ENCODE measurements at regions not wholly inside any gene's neighbourhood (a gene's known extent, or its start where the extent isn't known, plus 50 kb on each side); places are given as distances from the start of the nearest gene placed in this dataset.

DNA sequence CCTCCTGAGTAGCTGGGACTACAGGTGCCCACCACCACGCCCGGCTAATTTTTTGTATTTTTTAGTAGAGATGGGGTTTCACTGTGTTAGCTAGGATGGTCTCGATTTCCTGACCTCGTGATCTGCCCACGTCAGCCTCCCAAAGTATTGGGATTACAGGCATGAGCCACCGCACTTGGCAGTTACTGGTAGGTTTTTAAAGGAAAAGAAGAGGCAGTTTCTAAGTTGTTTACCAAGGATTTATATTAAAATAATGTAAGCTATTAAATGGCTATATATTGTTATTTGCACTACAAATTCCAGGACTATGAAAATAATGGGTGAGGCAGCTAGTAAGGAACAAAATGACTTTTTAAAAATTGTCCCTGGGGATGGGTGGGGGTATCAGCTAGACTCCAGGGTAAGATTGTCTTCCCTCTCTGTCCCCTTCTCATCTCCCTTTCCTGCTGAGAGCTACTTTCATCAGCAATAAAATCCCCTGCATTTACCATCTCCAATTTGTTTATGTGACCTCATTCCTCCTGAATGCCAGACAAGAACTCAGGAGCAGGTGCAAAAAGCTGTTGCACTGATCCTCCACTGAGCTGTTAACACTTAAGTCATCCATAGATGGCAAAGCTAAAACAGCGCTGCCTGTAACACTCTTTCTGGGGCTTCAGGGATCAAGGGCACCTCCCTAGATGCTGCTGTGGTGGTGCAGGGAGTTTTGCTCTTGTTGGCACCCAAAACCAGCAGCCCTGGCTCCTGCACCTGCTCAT lies 165.2 kb downstream of the ZPLD1 start:
- no peak for DNase-seq (ENCODE audit: low read depth)

DNA sequence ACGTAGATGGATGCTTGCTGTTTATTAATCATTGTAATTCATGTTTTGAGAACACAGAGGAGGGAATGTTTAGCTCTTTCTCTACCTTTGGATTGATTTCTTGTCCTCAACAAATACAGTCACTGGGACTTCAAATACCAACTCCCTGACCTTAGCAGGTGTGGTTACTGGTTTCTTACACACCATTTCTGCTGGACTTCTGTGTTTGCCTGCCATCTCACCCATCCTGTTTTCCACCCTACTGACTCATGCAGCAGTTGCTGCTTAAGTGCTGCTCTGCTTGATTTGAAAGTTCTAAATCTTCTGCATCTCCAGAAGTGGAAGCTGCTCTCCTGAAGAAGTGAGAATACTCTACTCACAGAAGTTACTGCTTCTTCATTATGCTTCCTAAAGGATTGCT lies 170.3 kb downstream of the ZPLD1 start:
- no peak for DNase-seq (ENCODE audit: low read depth)

DNA sequence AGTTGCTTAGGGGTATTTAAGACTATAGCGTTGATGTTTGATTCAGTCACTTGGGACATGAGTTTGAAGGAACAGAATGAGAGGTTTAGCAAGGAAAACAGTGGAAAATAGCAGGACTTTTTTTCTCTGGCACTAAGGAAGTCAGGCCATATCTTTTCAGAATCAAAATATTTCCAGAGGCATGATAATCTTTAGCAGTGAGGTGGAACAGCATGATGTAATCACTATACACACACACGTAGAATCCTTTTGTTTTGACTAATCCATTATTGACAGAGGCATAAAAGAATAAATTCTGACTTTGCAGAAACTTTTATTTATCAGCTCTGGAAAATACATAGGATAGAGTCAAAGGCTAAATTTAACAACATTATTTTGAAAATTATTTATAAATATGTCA lies 174.1 kb downstream of the ZPLD1 start:
- no peak for DNase-seq (ENCODE audit: low read depth)

DNA sequence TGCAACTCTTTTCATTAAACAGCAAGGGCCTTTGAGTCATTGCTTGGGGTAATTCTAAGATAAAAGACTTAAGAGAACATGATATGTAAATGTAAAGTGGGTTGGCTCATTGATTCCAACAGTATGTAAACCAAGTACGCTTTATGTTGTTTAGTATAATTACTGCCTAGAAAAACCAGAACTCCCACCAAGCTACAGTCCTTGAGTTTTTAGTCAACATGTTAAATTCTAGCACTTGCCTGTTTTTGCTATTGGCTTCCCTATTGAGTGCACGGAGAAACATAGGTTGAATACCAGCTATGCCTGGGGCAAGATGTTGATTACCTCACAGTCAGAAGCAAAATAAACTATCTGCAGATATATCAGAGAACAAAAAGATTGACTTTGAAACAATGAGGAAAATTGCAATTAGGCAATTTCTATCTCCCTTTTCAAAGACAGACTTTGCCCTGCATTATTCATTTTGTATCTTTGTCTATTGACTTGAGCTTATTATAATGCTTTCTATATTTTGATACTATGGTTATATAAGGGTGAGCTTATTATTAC lies 179.3 kb downstream of the ZPLD1 start:
- no peak for DNase-seq (ENCODE audit: low read depth)

DNA sequence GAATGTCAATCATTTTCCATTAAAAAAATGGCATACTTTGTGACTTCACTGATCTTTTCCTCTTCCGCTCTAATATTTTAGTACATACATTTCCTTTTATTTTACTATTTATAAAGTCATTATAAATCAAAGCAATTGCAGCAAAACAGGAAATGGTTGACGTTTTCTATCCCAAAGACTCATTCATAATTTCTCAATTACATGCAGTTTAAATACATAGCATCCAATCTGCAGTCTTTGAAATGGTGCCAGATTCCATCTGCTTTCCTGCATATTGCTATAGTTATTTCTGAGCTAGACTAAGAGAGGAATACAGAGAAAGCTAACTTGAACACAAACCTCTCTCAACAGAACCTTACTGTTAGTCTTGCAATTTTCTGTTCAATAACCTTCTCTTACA lies 179.8 kb downstream of the ZPLD1 start:
- no peak for DNase-seq (ENCODE audit: low read depth)

DNA sequence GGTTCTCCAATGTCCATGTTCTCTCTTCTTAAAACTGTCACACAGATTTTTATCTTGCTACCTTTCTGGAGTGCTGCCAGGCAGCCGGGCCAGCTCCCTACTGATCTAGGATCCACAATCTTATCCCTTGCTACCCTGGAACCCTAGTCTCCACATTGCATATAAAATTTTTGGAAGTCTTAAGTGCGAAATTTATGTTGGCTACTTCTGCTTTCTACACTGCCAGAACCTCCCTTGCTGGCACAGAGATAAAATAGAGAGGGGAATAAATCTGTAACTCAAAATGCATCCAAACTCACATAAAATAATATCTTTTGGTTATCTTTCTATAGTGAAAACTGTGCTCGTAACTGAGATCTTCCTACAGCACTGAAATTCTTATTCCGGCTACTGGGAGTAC lies 182.6 kb downstream of the ZPLD1 start:
- DNase-seq (ENCODE audit: low read depth) = no peak

DNA sequence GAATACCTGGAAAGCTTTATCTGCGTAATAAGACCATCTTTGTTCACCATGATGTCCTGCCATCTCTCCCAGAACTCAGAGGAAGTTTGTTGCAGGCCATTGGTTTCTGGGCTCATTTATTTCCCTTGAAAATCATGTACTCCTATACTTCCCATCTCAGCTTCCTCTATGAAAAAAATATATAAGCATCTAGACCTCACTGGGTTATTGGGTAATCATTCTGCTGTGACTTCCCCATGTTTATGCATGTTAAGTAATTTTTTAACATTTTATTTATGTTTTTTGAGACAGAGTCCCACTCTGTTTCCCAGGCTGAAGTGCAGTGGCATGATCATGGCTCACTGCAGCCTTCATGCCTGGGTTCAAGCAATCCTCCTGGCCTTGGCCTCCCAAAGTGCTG lies 184.5 kb downstream of the ZPLD1 start:
- no peak for DNase-seq (ENCODE audit: low read depth)

DNA sequence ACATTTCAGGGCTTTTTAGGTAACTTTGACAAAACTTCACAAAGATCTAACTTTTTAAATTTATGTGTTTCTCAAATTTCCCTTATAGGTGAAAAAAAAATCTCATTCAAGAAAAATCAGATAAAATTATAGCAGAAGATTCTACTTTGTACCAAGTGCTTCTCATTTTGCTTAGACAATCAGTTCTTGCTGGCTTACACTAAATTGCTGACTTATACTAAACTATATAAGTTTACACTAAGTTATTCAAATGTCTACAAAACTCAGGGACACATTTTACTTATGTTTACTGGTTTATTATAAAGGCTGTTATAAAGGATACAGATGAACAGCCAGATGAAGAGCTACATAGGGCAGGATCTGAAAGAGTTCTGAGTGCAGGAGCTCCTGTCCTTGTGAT lies 195.1 kb downstream of the ZPLD1 start:
- DNase-seq (ENCODE audit: low read depth) = no peak

DNA sequence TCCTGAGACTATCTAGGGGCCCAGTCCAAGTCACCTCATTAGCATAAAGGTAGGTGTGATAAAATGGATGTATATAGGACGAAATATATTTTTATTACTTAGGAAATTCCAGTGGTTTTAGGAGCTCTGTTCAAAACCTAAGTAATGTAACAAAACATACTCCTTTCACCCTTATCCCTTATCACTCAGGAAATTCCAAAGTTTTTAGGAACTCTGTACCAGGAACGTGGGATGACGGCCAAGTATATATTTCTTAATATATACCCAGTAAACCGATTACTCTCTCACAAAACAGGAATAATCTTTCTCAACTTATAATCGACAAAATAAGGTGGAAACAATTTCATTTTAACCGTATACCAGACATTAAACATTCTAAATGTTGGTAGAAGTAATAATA lies 195.7 kb downstream of the ZPLD1 start:
- no peak for DNase-seq (ENCODE audit: low read depth)

DNA sequence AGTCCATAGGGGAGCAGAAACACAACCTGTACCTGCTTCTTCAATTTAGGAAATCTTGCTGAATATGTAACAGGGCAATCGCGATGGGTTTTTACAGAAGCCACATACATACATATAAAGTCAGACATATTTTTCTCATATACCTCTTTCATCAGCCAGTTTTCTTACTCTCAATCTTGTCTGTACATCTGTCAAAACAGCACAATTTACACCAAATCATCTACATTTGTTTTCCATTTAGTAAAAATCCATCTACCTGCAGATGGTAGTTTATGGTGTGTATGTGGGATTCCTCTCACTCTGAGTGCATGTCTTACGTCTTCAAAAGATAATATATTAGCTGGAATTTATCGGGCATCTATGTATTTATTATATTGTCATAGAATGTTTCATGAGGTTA lies 208.7 kb downstream of the ZPLD1 start:
- DNase-seq (ENCODE audit: low read depth) = no peak

DNA sequence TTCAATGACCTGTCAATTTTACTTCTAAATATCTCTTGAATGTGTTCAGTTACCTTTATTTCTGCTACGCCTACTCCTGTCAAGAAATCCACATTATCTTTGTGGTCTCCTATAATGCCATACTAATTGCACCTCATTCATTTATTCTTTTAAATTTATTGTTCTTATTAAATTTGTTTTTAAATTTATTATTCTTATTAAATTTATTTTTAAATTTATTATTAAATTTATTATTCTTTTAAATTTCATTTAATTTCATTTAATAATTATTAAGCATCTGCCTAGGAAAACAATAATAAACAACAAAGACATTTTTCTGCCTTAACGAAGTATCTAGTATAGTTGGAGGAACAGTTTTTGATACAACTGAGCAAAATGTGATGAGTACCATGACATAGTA lies 211.7 kb downstream of the ZPLD1 start:
- DNase-seq (ENCODE audit: low read depth) = no peak

DNA sequence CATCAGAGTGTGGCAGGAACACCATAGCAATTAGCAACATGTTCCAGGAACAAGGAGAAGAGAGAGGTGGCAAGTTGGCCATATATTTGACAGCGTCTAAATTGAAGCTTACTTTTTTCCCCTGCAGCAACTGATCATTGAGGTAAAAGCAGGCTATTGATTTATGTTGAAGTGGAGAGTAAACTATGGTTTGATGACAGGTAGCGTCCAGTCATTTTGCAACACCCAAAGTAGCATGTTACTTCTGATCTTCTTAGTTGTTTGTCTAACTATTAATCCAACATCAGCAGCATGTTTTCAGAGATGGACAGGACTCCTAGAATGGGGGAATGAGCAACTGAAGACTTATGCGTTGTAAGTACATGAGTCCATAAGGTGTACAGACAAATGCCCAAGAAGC lies 225.8 kb downstream of the ZPLD1 start:
- no peak for DNase-seq (ENCODE audit: low read depth)

DNA sequence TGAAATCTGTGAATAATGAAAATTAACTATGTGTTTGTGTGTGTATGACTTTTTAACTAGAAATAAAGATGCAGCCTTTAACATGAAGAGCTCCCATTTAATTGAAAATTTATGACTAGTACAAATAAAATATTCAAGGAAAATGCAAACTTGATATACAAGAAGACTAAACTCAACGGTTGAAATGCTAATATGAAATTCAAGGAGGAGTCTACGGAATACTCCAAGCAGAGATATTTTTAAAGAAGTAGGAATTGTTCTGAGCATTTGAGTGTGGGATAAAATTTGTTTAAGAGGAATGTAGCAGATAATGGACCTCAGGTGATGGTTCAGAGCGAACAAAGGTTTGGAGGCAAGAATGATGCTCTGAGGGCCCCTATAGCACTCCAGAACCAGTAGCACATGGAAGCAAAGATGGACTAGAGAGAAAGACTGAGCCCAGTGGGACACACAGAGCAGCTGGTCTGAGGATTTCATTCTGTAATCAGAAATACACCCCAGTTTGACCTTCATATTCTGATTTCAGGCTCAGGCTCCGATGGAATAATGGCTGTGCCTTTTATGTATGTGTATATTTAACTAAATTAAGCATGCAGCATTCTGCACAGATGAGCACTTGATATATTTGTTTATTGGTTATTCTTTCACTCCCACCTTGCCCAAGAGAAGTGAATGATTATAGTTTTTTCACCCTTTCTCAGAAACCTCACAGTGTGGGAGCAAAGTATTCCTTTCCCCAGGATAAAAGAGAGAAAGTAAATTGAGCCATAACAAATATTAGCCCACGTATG lies 227.1 kb downstream of the ZPLD1 start:
- DNase-seq (ENCODE audit: low read depth) = no peak

DNA sequence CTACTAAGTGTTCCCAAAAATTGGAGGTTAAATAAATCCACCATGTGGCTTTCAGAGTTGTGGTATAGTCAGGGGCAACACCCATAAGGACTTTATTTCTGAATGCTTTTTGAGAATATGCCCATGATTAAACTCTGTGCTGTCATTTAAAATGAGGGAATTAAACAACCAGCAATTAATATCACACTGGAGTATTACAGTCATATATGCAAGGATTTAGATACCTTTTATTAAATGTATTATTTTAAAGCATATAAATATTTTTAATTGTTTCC lies 227.6 kb downstream of the ZPLD1 start:
- no peak for DNase-seq (ENCODE audit: low read depth)

DNA sequence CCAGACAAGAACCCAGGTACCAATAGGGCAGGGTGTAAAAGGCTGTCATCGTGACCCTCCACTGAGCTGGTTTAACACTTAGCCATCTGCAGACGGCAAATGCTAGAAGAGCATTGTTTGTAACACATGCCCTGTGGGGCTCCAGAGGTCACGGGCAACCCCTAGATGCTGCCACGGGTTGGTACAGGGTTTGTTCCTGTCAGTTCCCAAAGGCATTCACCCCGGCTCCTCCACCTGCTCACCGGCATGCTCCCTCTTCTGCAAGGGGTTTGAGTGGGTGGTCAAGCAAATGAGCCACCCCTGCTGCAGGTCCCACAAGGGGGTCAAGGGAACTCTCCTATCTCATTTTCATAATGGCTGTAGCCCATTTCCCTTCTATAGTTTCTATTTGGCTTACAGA lies 229.3 kb downstream of the ZPLD1 start:
- no peak for DNase-seq (ENCODE audit: low read depth)

DNA sequence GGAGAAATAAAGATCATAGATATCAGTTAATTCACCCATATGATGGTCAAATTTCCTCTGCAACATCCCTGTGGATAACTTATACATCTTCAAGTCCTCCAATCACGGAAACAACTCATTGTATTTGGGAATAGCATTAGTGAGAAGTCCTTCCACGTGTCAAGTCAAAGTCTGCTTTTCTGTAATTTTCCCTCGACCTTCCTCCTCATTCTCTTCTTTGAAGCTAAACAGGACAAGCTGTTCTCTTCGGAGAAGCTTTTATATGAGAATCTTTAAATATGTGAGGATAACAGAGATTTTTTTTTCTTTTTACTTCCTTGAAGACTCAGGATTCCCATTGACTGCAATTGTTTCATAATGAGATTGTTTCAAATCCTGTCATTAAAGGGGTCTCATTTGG lies 230.4 kb downstream of the ZPLD1 start:
- DNase-seq (ENCODE audit: low read depth) = no peak

DNA sequence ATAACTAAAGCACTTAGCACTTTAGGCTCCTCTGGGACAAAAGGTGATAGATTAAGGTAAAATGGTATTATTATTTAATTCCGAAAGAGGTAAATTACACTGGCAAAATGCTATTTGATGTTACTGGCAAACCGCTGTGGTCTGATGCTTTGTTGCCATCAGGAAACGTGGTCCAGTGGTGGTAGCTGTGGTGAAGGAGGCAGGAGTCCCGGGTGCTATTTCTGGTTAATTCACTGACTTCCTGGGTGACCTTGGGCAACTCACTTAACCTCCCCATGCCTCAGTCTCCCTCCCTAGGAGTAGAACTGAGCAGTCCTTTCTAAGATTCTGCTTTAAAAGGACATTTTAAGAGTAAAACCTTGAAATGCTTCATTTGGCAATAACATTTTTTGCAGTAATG lies 233.4 kb downstream of the ZPLD1 start:
- DNase-seq (ENCODE audit: low read depth) = no peak

DNA sequence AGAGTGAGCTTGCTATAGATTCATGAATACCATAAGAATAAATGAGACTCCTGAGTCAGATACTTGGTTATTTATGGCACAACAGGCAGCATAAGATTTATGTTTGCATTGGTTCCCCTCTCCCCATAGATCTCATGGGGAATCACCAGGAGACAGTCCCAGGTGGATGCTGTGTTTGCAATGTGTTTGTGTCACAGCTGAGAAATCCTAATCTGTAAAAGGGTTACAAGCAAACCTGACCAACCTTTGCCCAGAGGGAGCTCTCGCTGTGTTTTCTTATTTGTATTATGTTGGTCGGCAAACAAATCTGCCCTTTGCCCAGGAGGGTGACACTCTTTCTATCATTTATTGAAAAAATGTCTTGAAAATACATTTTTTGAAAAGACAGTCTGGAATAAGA lies 236.2 kb downstream of the ZPLD1 start:
- no peak for DNase-seq (ENCODE audit: low read depth)

DNA sequence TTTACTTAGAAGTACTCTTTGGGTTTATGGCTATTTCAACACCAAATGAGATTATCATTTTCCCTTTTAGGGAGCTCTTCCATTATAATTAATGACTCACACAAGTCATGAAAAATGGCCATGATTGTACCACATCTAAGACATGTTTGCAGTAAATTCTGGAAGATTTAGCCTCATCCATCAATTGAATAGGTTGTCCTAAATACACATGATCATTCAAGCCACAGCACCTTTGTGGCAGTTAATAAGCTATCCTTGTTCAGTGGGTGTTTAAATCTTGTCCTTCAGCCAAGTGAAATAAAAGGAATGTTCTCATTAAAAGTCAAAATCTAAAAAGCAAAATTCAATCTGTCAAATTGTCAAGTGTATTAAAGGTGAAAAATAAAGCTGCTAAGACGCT lies 237.5 kb downstream of the ZPLD1 start:
- DNase-seq (ENCODE audit: low read depth) = no peak

DNA sequence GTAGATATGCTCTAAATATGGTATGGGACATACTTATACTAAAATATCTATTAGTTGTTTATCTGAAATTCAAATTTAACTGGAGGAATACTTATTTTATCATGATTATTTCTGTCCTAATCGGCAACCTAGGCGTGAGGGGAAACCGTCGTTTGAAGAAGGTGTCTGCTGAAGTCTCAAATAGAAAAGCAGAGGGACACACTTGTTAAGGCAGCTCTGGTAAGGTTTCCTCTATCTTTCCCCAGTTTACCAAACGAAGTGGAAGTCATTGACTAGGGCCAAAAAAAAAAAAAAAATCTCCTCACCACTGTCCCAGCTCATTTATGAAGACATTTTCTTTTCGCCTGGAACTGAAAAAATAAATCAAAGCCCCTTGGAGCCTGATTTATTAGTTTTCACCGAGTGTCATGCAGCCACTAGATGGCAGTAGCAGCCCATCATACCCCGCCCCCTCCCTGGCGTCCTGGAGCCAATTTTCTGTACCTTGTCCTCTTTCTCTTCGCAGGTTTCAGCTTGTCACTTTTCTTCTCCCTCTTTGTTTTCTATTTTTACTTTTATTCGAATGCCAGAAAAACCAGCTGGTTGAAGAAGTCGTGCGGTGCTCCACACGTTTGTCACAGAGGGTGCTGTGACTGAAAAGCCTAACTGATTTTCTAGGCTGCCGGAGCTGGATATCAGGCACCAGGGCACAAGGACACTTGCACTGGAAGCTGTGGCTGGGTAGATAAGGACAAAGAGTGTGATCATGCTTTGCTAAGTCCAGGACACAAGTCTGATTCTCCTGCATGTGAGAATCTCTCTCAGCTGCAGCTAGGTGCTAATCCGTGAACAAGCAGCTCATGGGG lies 238.7 kb downstream of the ZPLD1 start:
- peak; percentile 53 for DNase-seq (ENCODE audit: low read depth)

DNA sequence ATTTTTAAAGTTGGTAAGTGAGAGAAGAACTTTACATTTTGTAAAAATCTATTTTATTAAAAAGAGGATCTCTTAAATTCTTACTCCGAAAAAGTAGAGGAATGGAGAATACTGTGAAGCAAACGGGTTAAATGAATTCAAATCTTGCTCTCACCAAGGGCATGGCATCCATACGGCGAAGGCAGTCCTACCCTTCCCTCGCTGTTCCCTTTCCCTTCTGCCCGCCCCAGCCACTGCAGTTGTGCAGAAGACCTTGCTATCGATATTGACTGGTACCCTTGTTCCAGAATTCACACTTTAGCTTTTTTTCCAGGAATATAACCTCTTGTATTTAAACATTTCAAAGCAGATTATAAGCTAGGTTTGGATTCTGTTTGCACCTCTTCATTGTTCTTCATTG lies 239.5 kb downstream of the ZPLD1 start:
- DNase-seq (ENCODE audit: low read depth) = no peak

DNA sequence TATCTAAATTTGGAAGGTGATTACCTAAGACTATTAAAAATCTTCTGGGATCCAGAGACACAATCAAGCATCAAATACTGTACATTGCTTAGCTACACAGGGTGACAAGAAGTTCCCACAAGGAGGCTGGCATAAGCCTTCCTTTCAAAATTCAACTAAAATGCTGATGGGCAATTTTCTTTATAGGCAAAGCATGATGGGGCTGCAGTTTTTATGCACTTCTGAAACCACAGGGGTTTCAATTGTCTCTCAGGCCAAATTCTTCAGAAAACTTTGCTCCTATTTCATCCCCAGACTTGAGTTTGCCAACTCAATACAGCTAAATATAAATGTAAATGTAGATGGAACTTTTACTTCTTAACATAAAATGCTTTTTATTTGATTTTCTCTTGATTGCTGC lies 241.6 kb downstream of the ZPLD1 start:
- DNase-seq (ENCODE audit: low read depth) = no peak

DNA sequence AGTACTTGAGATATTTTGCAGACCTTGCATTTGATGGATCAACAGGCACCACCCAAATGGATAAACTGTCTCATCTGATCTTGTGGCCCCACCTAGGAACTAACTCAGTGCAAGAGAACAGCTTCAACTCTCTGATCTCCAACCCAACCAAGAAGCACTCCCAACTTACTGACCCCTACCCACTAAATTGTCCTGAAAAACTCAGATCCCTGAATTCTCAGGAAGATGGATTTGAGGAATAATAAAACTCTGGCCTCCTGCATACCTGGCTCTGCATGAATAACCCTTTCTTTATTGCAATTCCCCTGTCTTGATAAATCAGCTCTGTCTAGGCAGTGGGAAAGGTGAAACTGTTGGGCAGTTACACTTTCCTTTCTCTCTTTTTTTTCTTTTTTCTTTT lies 247.9 kb downstream of the ZPLD1 start:
- DNase-seq (ENCODE audit: low read depth) = no peak
